ENCODE measurements at regions not wholly inside any gene's neighbourhood (a gene's known extent, or its start where the extent isn't known, plus 50 kb on each side); places are given as distances from the start of the nearest gene placed in this dataset.

GRCh38 chr5:17157294-17157693, 60.1 kb upstream of the BASP1 start:
- TF ChIP-seq CTCF (IDR thresholded peaks at IDR 0.05; ENCODE audit: insufficient read depth, low read length, severe bottlenecking): no peak
- DNase-seq (ENCODE audit: low read depth): peak; percentile 20
- FAIRE-seq: no peak
- Histone ChIP-seq H3K27me3 (ENCODE audit: control insufficient read depth, insufficient read depth, low read length) (no peaks in the 10 kb centered on the region), H3K4me3 (ENCODE audit: low read depth, low read length) (no peak overlapping the region), H3K36me3 (ENCODE audit: control insufficient read depth, insufficient read depth, low read length) (no peaks in the 10 kb centered on the region)

- FAIRE-seq (no peak), DNase-seq (ENCODE audit: low read depth) (peak; percentile 98)
- no peaks in the 10 kb centered on the region for H3K36me3 ChIP-seq (ENCODE audit: control insufficient read depth, insufficient read depth, low read length)
- H3K4me3 ChIP-seq (ENCODE audit: low read depth, low read length): no peak overlapping the region
- no peak for TF ChIP-seq CTCF (IDR thresholded peaks at IDR 0.05; ENCODE audit: insufficient read depth, low read length, severe bottlenecking)
- H3K27me3 ChIP-seq (ENCODE audit: control insufficient read depth, insufficient read depth, low read length): no peaks in the 10 kb centered on the region
Measured at GRCh38 chr5:17157916-17158529, 59.4 kb upstream of the BASP1 start.

- FAIRE-seq (no peak), DNase-seq (ENCODE audit: low read depth) (peak; percentile 9)
- H3K4me3 ChIP-seq (ENCODE audit: low read depth, low read length): no peak overlapping the region
- H3K27me3 ChIP-seq (ENCODE audit: control insufficient read depth, insufficient read depth, low read length): no peaks in the 10 kb centered on the region
- TF ChIP-seq CTCF (IDR thresholded peaks at IDR 0.05; ENCODE audit: insufficient read depth, low read length, severe bottlenecking): no peak
- H3K36me3 ChIP-seq (ENCODE audit: control insufficient read depth, insufficient read depth, low read length): no peaks in the 10 kb centered on the region
Measured at GRCh38 chr5:17160756-17161040, 56.7 kb upstream of the BASP1 start.

GRCh38 chr5:17161662-17162061, 55.8 kb upstream of the BASP1 start:
- TF ChIP-seq CTCF (IDR thresholded peaks at IDR 0.05; ENCODE audit: insufficient read depth, low read length, severe bottlenecking): no peak
- DNase-seq (ENCODE audit: low read depth) (no peak), FAIRE-seq (no peak)
- H3K27me3 ChIP-seq (ENCODE audit: control insufficient read depth, insufficient read depth, low read length): no peaks in the 10 kb centered on the region
- no peak overlapping the region for H3K4me3 ChIP-seq (ENCODE audit: low read depth, low read length)
- no peaks in the 10 kb centered on the region for H3K36me3 ChIP-seq (ENCODE audit: control insufficient read depth, insufficient read depth, low read length)

GRCh38 chr5:17163221-17163620, 54.2 kb upstream of the BASP1 start:
- FAIRE-seq: no peak

More at GRCh38 chr5:17163221-17163620, 54.2 kb upstream of the BASP1 start:
- Histone ChIP-seq H3K27me3 (ENCODE audit: control insufficient read depth, insufficient read depth, low read length) (no peaks in the 10 kb centered on the region), H3K36me3 (ENCODE audit: control insufficient read depth, insufficient read depth, low read length) (no peaks in the 10 kb centered on the region), H3K4me3 (ENCODE audit: low read depth, low read length) (no peak overlapping the region)
- no peak for TF ChIP-seq CTCF (IDR thresholded peaks at IDR 0.05; ENCODE audit: insufficient read depth, low read length, severe bottlenecking)
- no peak for DNase-seq (ENCODE audit: low read depth)

Measured in bronchial epithelial cell (primary cell).